GM23338 (cell line): ENCODE measurements at regions not wholly inside any gene's neighbourhood (a gene's known extent, or its start where the extent isn't known, plus 50 kb on each side); places are given as distances from the start of the nearest gene placed in this dataset.

Source experiments
- ATAC-seq: fragments of 200-7000 bp; cut with Tn5 transposase; 3 replicates; pipeline ENCODE4 v1.9.1; 2020
- DNase-seq: peaks from one replicate; pipeline ENCODE4 v3.0.0-alpha.2; 2015; ENCODE audit warnings: low spot score
- H2AFZ ChIP-seq: fragments of 200-600 bp; sonication (generic); 2 replicates; pipeline ENCODE4 v1.8.0; 2016; ENCODE audit warnings: antibody characterized with exemption, mild to moderate bottlenecking, moderate library complexity
- H3F3A ChIP-seq: fragments of 200-600 bp; sonication (generic); replicated peaks from 2 replicates; pipeline ENCODE4 v1.8.0; 2017; ENCODE audit warnings: antibody characterized with exemption, mixed run types, low read depth
- H3K27ac ChIP-seq: fragments of 200-600 bp; sonication (generic); 2 replicates; pipeline ENCODE4 v1.6.1; 2016; ENCODE audit warnings: low read depth
- H3K27me3 ChIP-seq: fragments of 200-600 bp; sonication (generic); 2 replicates; pipeline ENCODE4 v1.8.0; 2016; ENCODE audit warnings: mild to moderate bottlenecking, mixed run types, moderate library complexity; ENCODE audit not compliant: insufficient read depth
- H3K36me3 ChIP-seq: fragments of 200-600 bp; sonication (generic); 2 replicates; pipeline ENCODE4 v1.8.0; 2016; ENCODE audit warnings: mild to moderate bottlenecking; ENCODE audit not compliant: insufficient read depth
- H3K4me1 ChIP-seq: fragments of 200-600 bp; sonication (generic); 2 replicates; pipeline ENCODE4 v1.8.0; 2016; ENCODE audit warnings: mild to moderate bottlenecking, moderate library complexity; ENCODE audit not compliant: insufficient read depth
- H3K4me2 ChIP-seq: fragments of 200-600 bp; sonication (generic); 2 replicates; pipeline ENCODE4 v1.7.1; 2017; ENCODE audit warnings: mixed run types
- H3K4me3 ChIP-seq: fragments of 200-600 bp; sonication (generic); 2 replicates; pipeline ENCODE4 v1.6.1; 2016; ENCODE audit warnings: mixed run types
- H3K79me2 ChIP-seq: fragments of 200-600 bp; sonication (generic); replicated peaks from 2 replicates; pipeline ENCODE4 v1.8.0; 2017; ENCODE audit warnings: mild to moderate bottlenecking; ENCODE audit not compliant: insufficient read depth
- H3K9me2 ChIP-seq: fragments of 200-600 bp; sonication (generic); 2 replicates; pipeline ENCODE4 v1.8.0; 2017; ENCODE audit not compliant: insufficient read depth
- H4K20me1 ChIP-seq: fragments of 200-600 bp; sonication (generic); replicated peaks from 2 replicates; pipeline ENCODE4 v1.8.0; 2017; ENCODE audit warnings: mild to moderate bottlenecking; ENCODE audit not compliant: insufficient read depth
- H3K27ac Mint-ChIP-seq: 2 replicates; pipeline ENCODE4 v1.8.0; 2020; ENCODE audit warnings: inconsistent platforms, mild to moderate bottlenecking, moderate library complexity, mixed read lengths
- H3K27me3 Mint-ChIP-seq: 3 replicates; pipeline ENCODE4 v1.8.0; 2022; ENCODE audit warnings: low read depth, mild to moderate bottlenecking, moderate library complexity, mixed read lengths, inconsistent platforms; ENCODE audit not compliant: insufficient read depth, poor library complexity
- H3K36me3 Mint-ChIP-seq: 3 replicates; pipeline ENCODE4 v1.8.0; 2021; ENCODE audit warnings: low read depth, mild to moderate bottlenecking, inconsistent platforms, moderate library complexity, mixed read lengths
- H3K4me1 Mint-ChIP-seq: 3 replicates; pipeline ENCODE4 v1.8.0; 2020; ENCODE audit warnings: mild to moderate bottlenecking, inconsistent platforms, mixed read lengths
- H3K4me3 Mint-ChIP-seq: 3 replicates; pipeline ENCODE4 v1.8.0; 2021; ENCODE audit warnings: moderate library complexity, mild to moderate bottlenecking, inconsistent platforms, mixed read lengths
- H3K9me3 Mint-ChIP-seq: 3 replicates; pipeline ENCODE4 v1.8.0; 2020; ENCODE audit warnings: moderate library complexity, mild to moderate bottlenecking, inconsistent platforms, mixed read lengths
- ZNF331 ChIP-seq: fragments of 250-450 bp; sonication (Bioruptor Pico); IDR thresholded peaks from 2 replicates; pipeline ENCODE4 v1.5.0; 2020; ENCODE audit warnings: low read depth, mild to moderate bottlenecking, moderate library complexity
- TF ChIP-seq, protein P1 (sequence below): fragments of 250-450 bp; sonication (Bioruptor Pico); IDR thresholded peaks from 2 replicates; pipeline ENCODE4 v1.5.0; 2020; ENCODE audit warnings: mild to moderate bottlenecking, moderate library complexity
- TF ChIP-seq, protein P2 (sequence below): IDR thresholded peaks from 2 replicates; pipeline ENCODE4 v1.6.1; 2016; ENCODE audit warnings: antibody characterized with exemption
- TF ChIP-seq, protein P3 (sequence below): IDR thresholded peaks from one replicate; pipeline ENCODE4 v1.6.1; 2018; ENCODE audit warnings: antibody characterized with exemption; ENCODE audit not compliant: unreplicated experiment

GRCh38 chr3:178090899-178091298, 445.3 kb upstream of the KCNMB2 start:
- Mint-ChIP-seq H3K27ac (no peak overlapping the region), H3K27me3 (no peaks in the 10 kb centered on the region), H3K4me3 (no peak overlapping the region), H3K4me1 (peaks cover 9% of the 10 kb centered on the region), H3K36me3 (peaks cover 8% of the 10 kb centered on the region; the same call in 2 of the 3 replicates), H3K9me3 (peaks cover 14% of the 10 kb centered on the region)
- no peaks in the 10 kb centered on the region for H3F3A ChIP-seq
- DNase-seq: no peak
- H3K4me2 ChIP-seq: no peak overlapping the region
- no peak overlapping the region for H2AFZ ChIP-seq
- H3K36me3 ChIP-seq: no peaks in the 10 kb centered on the region
- H4K20me1 ChIP-seq: no peaks in the 10 kb centered on the region
- TF ChIP-seq, protein P1, sequence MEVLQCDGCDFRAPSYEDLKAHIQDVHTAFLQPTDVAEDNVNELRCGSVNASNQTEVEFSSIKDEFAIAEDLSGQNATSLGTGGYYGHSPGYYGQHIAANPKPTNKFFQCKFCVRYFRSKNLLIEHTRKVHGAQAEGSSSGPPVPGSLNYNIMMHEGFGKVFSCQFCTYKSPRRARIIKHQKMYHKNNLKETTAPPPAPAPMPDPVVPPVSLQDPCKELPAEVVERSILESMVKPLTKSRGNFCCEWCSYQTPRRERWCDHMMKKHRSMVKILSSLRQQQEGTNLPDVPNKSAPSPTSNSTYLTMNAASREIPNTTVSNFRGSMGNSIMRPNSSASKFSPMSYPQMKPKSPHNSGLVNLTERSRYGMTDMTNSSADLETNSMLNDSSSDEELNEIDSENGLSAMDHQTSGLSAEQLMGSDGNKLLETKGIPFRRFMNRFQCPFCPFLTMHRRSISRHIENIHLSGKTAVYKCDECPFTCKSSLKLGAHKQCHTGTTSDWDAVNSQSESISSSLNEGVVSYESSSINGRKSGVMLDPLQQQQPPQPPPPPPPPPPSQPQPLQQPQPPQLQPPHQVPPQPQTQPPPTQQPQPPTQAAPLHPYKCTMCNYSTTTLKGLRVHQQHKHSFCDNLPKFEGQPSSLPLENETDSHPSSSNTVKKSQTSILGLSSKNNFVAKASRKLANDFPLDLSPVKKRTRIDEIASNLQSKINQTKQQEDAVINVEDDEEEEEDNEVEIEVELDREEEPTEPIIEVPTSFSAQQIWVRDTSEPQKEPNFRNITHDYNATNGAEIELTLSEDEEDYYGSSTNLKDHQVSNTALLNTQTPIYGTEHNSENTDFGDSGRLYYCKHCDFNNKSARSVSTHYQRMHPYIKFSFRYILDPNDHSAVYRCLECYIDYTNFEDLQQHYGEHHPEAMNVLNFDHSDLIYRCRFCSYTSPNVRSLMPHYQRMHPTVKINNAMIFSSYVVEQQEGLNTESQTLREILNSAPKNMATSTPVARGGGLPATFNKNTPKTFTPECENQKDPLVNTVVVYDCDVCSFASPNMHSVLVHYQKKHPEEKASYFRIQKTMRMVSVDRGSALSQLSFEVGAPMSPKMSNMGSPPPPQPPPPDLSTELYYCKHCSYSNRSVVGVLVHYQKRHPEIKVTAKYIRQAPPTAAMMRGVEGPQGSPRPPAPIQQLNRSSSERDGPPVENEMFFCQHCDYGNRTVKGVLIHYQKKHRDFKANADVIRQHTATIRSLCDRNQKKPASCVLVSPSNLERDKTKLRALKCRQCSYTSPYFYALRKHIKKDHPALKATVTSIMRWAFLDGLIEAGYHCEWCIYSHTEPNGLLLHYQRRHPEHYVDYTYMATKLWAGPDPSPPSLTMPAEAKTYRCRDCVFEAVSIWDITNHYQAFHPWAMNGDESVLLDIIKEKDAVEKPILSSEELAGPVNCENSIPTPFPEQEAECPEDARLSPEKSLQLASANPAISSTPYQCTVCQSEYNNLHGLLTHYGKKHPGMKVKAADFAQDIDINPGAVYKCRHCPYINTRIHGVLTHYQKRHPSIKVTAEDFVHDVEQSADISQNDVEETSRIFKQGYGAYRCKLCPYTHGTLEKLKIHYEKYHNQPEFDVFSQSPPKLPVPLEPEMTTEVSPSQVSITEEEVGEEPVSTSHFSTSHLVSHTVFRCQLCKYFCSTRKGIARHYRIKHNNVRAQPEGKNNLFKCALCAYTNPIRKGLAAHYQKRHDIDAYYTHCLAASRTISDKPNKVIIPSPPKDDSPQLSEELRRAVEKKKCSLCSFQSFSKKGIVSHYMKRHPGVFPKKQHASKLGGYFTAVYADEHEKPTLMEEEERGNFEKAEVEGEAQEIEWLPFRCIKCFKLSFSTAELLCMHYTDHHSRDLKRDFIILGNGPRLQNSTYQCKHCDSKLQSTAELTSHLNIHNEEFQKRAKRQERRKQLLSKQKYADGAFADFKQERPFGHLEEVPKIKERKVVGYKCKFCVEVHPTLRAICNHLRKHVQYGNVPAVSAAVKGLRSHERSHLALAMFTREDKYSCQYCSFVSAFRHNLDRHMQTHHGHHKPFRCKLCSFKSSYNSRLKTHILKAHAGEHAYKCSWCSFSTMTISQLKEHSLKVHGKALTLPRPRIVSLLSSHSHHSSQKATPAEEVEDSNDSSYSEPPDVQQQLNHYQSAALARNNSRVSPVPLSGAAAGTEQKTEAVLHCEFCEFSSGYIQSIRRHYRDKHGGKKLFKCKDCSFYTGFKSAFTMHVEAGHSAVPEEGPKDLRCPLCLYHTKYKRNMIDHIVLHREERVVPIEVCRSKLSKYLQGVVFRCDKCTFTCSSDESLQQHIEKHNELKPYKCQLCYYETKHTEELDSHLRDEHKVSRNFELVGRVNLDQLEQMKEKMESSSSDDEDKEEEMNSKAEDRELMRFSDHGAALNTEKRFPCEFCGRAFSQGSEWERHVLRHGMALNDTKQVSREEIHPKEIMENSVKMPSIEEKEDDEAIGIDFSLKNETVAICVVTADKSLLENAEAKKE (CRISPR knock-in tag): no peak
- TF ChIP-seq ZNF331 (CRISPR knock-in tag): no peak
- TF ChIP-seq, protein P2, sequence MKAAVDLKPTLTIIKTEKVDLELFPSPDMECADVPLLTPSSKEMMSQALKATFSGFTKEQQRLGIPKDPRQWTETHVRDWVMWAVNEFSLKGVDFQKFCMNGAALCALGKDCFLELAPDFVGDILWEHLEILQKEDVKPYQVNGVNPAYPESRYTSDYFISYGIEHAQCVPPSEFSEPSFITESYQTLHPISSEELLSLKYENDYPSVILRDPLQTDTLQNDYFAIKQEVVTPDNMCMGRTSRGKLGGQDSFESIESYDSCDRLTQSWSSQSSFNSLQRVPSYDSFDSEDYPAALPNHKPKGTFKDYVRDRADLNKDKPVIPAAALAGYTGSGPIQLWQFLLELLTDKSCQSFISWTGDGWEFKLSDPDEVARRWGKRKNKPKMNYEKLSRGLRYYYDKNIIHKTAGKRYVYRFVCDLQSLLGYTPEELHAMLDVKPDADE: no peak
- TF ChIP-seq, protein P3, sequence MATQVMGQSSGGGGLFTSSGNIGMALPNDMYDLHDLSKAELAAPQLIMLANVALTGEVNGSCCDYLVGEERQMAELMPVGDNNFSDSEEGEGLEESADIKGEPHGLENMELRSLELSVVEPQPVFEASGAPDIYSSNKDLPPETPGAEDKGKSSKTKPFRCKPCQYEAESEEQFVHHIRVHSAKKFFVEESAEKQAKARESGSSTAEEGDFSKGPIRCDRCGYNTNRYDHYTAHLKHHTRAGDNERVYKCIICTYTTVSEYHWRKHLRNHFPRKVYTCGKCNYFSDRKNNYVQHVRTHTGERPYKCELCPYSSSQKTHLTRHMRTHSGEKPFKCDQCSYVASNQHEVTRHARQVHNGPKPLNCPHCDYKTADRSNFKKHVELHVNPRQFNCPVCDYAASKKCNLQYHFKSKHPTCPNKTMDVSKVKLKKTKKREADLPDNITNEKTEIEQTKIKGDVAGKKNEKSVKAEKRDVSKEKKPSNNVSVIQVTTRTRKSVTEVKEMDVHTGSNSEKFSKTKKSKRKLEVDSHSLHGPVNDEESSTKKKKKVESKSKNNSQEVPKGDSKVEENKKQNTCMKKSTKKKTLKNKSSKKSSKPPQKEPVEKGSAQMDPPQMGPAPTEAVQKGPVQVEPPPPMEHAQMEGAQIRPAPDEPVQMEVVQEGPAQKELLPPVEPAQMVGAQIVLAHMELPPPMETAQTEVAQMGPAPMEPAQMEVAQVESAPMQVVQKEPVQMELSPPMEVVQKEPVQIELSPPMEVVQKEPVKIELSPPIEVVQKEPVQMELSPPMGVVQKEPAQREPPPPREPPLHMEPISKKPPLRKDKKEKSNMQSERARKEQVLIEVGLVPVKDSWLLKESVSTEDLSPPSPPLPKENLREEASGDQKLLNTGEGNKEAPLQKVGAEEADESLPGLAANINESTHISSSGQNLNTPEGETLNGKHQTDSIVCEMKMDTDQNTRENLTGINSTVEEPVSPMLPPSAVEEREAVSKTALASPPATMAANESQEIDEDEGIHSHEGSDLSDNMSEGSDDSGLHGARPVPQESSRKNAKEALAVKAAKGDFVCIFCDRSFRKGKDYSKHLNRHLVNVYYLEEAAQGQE: no peak
- no peak overlapping the region for H3K4me3 ChIP-seq
- H3K4me1 ChIP-seq: no peaks in the 10 kb centered on the region; the same call in 1 of the 2 replicates
- peaks cover 8% of the 10 kb centered on the region; the same call in 1 of the 2 replicates for H3K9me2 ChIP-seq
- no peak overlapping the region for H3K27ac ChIP-seq
- ATAC-seq: no peak
- H3K79me2 ChIP-seq: no peaks in the 10 kb centered on the region
- H3K27me3 ChIP-seq: no peaks in the 10 kb centered on the region
